HG03439 (cell line): ENCODE measurements at regions not wholly inside any gene's neighbourhood (a gene's known extent, or its start where the extent isn't known, plus 50 kb on each side); places are given as distances from the start of the nearest gene placed in this dataset.
"Not testable (repeated sequence)": the region's sequence is repeated elsewhere in the genome, so short reads cannot be mapped to it uniquely, and the experiment has no call there.

Experiments used
- ATAC-seq: cut with Tn5 transposase; IDR thresholded peaks from one replicate; pipeline ENCODE4 v1.9.1; 2021; ENCODE audit warnings: mild to moderate bottlenecking, moderate library complexity; ENCODE audit not compliant: unreplicated experiment

DNA sequence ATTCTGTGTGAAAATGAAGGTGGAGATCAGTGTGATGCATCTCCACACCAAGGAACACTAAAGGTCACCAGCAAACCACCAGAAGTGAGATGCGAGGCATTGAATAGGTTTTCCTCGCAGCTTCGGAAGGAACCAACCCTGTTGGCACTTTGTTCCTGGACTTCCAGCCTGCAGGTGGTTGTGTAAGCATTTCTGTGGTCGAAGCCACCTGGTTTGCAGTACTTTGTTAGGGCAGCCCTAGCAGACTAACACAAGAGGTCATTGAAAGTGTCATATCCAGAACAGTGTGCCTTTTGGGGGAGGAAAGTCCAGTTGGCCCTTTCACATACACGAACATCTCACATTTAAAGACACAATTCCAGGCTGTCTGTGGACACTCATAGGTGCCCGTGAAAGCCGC is 237.2 kb upstream of the PLGLB1 start:
- ATAC-seq: not testable (repeated sequence)

DNA sequence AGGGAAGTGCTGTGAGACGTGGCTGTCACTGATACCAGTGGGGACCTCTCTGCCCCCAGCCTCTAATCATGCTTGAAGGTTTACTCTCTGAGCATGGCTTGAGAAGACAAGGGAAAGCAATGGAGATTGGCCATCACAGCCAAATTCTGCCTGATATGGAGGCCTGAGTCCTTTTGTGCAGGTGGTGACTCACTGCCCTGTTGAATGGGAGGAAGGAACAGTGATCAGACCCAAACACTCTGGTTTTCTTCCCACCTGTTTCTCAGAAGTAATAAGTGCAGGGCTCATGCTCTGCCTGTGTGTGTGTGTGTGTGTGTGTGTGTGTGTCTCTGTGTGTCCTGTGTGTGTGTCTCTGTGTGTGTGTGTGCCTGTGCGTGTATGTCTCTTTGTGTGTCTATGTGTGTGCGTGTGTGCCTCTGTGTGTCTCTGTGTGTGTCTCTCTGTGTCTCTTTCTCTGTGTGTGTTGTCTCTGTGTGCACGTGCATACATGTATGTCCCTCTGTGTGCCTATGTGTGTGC is 240.6 kb upstream of the PLGLB1 start:
- not testable (repeated sequence) for ATAC-seq

DNA sequence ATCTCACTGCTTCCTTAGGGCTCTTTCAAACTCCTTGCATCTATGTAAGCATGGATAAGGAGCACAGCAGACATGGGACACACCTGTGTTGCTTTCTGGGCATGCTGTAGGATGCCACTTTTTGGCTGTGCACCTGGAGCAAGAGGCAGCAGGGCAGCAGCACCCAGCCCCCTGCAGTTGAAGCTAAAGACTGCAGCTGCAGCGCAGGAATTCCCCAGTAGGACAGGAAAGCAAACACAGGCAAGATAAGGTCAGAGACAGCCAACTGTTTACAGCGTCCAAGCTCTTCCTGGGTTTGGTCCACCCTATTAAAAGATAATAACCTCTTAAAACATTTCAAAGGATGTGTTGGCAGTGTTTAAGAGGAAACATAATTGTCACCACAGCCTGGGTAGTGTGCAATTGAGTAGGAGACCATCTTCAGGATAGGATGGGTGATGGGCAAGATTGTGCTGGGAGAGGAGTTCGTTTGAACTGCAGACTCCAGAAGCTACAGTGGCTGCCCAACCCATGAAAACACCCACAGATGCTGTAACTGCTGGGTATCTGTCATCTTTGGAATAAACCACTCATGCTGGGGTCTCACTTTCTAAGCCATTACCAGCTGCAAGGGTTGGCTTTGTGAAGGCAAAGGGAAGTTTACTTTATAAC is 242.3 kb upstream of the PLGLB1 start:
- not testable (repeated sequence) for ATAC-seq

DNA sequence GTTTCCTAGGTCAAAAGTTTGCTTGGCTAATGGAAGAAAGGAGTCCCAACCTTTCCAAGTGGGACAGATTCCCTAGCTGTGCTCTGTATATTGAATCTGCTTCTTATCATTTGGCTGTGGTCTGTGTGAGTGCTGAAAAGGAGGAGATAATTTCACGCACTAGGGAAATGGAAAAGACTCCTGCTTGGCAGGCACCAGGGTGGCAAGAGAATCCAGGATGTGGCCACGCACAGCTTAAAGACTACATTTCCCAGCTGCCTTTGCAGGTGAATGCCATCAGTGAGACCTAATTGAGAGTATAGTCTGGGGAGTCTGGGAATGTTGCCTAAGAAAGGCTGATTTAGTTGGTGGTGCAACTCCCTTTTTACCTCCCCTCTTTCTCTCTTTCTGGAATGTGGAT is 253.5 kb upstream of the PLGLB1 start:
- not testable (repeated sequence) for ATAC-seq

DNA sequence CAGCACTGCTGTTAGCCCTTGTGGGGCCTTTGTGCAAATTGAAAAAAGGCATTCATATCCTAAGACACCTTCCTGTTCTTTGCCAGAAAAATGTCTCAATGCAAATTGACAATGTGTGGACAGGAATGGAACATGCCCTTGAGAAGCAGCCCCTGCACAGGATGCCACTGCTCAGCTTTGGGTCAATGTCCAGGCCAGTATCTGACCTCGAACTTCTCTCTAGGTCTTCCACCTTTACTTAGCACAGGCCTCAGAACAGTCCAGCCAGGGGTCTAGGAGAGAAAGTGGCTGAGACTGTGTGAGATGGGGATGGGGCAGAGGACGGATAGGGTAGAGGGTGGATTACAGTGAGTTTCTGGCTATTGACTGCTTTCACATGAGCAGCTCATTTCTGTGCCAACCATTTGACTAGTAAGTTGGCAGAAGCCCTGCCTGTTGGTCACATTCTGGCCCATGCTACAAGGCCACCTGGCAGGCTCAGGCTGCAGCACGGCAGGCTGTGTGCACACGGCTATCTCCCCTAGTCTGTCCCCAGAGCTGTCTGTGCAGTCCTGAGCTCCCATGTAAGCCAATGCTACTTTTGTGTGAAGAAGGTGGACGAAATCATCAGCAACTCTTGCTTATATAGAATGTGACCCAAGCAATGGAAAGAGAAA is 254.5 kb upstream of the PLGLB1 start:
- not testable (repeated sequence) for ATAC-seq

DNA sequence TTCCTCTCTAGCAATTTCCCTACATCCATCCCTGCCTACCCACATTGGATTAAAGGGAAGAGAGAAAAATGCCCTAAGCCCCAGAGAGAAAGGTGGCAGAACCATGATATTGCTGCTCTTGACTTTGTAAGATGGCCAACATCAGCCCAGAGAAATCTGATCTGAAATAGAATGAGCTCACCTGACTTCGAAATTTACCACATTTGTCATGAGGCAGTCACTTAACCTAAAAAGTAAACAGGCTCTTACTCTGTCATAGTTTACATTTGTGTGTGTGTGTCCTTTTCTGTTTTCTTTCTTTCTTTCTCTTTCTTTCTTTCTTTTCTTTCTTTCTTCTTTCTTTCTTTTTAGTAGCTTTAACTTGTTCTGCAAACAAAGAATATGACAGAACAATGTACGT is 255.0 kb upstream of the PLGLB1 start:
- not testable (repeated sequence) for ATAC-seq

DNA sequence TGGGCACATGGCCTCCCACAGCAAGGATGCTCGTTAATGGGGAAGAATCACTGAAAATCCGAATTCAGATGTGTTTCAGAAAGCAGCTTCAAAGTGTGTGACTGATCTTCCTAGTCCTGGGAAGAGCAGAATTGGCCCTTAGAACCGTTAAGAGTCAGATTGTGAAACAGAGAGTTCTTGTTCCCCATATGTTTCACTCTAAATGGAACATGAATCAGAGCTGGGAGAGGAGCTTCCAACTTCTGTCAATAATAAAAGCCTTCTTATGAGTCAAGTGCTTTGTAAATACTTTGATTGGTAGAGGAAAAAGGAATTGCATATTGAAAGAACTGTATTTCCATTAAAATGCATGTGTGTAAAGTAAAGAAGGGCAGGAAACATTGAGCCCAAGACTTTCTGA is 256.1 kb upstream of the PLGLB1 start:
- ATAC-seq: not testable (repeated sequence)

DNA sequence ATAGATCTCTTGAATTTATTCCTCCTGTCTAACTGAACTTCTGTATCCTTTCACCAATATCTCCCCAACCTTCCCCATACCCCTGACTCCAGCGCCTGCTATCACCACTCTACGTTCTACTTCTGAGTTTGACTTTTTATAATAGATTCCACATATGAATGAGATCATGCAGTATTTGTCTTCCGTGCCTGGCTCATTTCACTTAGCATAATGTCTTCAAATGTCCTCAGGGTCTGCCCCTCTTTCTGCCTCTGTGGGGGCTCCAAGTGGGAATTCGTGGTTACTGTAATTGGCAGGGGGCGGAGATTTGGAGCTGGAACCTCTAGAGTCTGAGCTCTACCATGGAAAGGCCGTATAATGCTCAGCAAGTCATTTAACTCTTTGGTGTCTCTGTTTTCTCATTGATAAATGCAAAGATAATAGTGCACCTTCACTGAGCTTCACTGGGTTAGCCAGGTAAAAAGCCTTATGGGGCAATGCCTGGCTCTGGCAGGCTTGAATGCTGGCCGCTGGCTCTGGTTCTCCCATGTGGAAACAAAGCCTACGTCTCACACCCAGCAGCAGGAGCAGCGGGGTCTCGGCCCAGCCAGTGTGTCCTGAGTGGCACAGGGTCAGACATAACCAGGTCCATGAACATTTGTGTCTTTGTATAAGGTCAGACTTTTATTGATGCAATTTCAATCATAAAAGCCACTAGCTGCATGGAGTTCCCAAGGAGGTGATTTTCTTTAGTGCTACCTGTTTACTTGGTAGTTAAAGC is 259.1 kb upstream of the PLGLB1 start:
- ATAC-seq: not testable (repeated sequence)

DNA sequence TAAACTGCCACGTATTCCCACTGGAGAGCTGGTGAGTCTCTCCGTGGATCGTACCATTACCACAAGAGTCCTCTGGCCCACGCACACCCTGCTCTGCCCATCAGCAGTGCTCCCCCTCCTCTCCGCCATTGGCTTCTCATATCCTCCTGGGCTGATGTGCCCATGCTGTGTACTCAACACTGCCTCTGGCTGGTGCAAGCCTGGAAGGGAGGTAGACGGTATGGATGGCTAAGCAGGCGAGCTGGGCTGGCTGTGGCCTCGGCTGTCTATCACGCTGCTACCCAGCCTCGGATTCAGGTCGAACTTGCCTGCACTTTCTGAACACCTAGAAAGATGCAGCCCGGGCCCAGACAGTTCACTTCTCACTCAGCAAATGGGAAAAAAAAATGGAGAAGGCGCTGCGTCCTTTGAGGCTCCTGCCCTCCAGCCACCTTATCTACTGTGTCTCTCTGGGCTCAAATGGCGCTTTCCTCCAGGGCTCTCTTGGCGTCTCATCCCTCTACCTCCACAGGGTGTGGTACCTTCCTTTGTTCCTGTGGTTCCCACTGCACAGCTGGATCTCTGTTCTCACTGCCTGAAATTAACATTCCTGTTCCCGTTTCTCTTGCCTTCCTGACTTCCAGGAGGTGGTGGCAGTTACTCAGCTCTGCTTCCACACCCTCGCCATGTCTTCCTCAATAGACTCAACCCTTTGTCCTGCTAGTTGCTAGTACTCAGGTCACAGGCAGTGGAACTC is 262.3 kb upstream of the PLGLB1 start:
- ATAC-seq: not testable (repeated sequence)

DNA sequence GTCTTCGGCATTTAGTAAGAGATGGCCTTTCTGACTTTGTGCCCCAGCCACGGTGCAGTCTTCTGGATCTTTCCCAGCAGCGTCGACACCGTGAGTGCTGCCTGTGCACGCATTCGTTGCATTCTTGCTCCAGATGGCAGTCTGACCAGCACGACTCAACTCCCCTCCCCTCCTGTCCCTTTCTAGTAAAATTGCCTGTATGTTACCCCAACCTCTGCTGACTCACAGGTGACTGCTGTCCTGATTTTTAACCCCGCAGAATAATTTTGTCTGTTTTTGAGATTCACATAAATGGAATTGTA is 262.8 kb upstream of the PLGLB1 start:
- not testable (repeated sequence) for ATAC-seq

DNA sequence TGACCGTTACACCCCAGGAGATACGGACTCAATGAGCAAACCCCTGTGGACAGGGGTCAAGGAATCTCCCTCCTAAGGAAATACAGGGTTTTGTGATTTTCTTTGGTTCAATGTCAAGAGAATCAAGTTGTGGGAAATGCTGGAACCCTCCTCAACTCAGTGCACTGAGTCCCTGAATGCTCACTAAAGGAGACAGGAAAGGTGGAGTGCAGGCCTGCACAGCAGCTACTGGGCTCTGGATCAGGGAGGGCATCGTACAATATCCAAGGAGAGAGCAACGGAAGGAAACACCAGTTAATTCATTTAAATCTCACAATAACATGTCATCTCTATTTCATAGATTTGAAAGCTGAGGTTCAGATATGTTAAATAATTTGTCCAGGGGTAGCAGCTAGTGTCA is 263.5 kb upstream of the PLGLB1 start:
- not testable (repeated sequence) for ATAC-seq

DNA sequence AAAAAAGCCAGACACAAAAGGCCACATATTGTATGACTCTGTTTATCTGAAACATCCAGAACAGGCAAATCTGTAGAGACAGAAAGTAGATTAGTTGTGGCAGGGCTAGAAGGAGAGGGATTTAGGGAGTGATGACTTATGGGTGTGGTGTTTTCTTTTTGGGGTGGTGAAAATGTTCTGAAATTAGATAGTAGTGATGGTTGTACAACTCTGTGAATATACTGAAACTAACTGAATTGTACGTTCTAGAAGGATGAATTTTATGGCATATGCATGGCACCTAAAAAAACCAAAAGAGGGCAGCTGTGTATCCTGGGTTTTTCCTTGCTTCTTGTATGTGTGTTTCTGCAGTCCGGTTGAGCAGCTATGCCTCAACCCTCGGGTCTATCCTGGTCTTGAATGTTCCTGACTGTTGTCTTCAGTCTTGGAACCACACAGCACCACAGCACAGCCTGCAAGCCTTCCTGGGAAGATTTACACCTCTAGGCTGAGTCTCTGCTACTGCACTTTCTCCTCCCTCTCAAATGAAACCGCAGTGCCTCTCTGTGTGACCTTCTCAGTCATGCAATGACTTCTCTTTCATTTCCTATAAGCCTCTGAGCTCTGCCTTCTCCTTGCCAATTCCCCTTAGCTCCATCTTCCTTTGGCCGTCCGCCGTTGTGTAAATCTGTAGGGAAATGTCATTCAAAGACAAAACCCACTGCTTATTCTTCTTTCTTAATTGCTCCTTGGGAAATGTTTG is 269.1 kb upstream of the PLGLB1 start:
- ATAC-seq: not testable (repeated sequence)

DNA sequence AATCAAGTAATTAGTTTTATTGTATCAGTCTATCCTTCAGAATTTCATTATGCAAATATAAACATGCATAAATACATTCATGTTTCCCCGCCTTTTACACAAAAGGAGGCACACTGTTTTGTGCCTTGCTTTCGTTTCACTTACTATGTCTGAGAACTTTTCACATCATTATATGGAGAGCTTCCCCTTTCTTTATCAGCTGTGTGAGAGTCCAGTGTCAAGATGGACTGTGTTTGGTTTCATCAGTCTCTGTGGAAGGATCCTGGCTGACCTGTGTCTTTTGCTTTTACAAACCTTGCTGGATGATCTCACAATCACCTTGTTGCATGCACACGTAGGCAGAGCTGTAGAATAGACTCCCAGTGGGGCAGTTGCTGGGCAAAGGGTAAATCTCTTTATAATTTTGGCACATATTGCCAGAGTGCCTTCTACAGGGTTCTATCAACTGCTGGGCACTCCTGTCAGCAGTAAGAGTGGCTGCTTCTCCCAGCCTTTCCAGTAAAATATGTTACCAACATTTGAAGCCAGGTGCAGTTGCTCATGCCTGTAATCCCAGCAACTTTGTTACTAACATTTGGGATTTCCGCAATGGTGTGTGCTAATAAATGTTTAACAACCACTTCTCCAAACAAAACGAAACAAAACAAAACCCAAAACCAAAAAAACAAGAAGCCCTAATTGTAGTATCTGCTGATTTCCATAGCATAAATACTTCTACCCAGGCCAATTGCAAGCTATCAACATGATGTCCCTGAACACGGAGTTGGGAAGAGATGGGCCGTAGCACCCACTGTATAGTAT is 270.0 kb upstream of the PLGLB1 start:
- ATAC-seq: not testable (repeated sequence)

DNA sequence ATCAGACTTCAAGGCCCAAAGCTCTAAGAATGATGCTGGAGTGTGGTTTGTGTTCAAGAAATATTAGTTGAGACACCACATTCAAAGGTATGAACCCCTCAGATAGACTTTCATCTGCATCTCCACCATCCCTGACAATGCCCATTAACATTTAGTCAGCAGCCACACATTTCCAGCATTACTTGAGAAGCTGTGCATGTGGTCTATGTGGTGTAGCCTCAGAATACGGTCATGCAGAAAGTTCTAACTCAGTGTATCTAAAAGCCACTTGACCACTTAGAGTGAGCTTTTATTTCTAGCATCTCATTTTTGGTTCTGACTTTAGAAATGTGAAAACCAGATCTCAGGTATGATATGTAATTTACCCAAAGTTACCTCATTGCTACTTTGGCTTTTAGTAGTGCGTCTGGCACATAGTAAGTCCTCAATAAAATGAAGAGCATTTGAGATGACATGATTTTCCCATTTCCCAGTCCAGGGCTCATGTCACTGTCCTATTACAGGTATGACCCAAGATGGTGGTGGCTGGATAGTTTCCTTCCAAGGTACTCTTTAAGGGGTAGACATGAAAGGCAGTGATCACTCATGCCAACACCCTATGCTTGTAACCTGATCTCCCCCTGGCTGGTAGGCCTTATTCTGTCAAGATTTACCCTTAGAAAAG is 272.4 kb upstream of the PLGLB1 start:
- ATAC-seq: not testable (repeated sequence)

DNA sequence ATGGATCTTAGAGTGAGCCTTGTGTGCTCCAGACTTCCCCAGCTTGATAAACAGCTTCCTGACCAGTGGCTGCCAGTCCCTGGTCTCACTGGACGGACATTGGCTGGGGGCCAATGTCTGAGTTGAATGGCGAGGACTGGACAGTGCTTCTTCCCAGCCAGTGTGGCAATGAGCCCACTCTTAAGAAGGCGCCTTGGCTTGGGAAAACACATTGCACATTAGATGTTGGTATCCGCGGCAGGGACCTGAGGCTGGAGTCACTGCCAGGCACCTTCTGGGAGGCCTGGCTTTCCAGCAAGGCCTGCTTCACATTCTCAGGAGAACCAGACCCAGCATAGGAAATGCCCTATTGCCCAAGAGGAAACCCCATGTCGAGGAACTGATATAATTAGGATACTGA is 273.5 kb upstream of the PLGLB1 start:
- not testable (repeated sequence) for ATAC-seq

DNA sequence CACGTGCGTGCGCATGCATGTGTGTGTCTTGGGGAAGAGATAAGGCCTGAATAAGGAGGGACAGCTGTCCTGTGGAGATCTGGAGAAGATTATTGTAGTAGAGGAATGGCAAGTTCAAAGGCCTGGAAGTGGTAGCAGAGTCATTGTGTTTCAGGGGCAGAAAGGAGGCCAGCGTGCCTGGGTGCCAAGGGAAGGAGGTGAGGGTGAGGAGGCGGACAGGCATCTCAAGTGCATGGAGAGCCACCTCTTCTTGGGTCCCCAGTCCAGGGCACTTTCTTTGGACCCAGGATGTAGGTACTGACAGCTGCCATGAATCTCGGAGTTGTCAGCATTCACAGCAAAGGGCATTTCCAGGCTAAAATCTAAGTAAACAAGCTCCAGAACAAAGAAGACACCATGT is 279.7 kb upstream of the PLGLB1 start:
- ATAC-seq: not testable (repeated sequence)

DNA sequence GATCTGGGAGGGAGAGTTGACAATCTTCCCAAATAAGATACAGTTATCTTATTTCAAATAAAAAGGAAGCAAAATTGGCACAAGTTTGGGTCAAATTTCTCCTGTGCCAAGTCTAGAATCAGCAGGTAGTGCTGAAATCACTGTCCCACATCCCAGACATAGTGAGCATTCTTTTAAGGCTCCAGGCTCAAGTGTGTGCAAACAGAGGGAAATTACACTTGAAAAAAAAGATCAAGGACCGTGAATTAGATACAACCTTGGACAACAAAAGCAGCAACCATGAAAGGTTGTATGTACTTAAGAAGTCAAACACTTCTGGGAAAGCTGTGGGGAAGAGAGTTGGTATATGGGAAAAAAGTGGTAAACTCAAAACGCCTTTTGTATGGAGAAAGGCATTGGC is 280.2 kb upstream of the PLGLB1 start:
- not testable (repeated sequence) for ATAC-seq

DNA sequence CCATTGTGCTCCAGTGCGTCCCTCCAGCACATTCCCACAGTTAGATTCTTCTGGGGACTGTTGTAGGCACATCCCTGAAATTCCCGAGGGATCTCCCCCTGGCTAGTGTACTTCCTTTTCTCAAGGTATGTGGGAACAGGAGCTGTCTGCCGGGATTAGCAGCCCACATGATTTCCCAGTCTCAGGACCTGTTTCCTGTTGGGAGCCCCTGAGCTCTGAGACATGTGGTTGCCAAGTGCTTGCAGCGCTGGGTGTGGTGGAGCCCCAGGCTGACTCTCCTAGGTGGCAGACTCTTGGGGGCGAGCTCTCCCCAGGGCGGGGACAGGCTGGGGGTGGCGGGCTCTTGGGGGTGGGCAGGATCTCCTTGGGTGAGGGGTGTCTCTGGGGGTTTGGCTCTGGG is 287.0 kb upstream of the PLGLB1 start:
- ATAC-seq: not testable (repeated sequence)

DNA sequence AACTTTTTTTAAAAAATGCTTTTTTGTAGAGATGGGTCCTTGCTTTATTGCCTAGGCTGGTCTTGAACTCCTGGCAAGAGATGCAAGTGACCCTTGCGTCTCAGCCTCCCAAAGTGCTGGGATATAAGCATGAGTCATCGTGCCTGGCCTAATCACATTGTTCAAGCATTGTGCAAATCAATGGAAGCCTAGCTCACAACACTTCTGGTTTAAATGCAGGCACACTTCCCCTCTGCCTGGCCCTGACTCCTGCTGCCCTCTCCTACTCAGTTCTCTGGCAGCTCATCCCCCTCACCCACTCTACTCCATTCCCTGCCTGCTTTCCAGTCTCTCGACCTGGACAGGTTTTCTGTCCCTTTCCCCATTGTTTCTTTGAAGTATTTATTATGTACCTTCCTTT is 288.1 kb upstream of the PLGLB1 start:
- ATAC-seq: not testable (repeated sequence)
